ENCODE measurements at regions not wholly inside any gene's neighbourhood (a gene's known extent, or its start where the extent isn't known, plus 50 kb on each side); places are given as distances from the start of the nearest gene placed in this dataset.

DNA sequence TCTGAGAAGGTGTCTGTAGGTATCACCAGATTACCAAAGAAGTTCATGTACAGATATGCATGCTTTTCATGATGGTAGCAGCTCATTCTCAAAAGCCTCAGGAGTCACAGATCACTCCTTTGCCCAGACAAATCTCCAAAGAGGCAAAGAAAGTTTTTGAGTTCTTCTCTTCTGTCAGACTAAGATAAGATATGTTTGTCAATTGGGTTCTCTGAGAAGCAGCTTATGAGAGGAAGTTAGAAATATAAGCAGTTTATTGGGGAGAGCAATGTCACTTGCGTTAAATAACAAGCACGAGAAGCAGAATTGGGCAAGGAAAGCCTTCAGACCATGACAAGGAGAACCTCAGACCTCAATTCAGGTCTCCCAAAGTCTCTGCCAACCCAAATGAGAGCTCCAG is 219.2 kb upstream of the KLF4 start:
- TF ChIP-seq, protein P1, sequence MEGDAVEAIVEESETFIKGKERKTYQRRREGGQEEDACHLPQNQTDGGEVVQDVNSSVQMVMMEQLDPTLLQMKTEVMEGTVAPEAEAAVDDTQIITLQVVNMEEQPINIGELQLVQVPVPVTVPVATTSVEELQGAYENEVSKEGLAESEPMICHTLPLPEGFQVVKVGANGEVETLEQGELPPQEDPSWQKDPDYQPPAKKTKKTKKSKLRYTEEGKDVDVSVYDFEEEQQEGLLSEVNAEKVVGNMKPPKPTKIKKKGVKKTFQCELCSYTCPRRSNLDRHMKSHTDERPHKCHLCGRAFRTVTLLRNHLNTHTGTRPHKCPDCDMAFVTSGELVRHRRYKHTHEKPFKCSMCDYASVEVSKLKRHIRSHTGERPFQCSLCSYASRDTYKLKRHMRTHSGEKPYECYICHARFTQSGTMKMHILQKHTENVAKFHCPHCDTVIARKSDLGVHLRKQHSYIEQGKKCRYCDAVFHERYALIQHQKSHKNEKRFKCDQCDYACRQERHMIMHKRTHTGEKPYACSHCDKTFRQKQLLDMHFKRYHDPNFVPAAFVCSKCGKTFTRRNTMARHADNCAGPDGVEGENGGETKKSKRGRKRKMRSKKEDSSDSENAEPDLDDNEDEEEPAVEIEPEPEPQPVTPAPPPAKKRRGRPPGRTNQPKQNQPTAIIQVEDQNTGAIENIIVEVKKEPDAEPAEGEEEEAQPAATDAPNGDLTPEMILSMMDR (IDR thresholded peaks at IDR 0.05; ENCODE audit: unreplicated experiment): no peak
- CTCF ChIA-PET: no interaction called here
- Mint-ChIP-seq H3K4me1 (ENCODE audit: low read depth, unreplicated experiment) (peaks cover 24% of the 10 kb centered on the region), H3K36me3 (ENCODE audit: insufficient read depth, unreplicated experiment) (peaks cover 7% of the 10 kb centered on the region), H3K4me3 (ENCODE audit: low read depth, unreplicated experiment) (no peak overlapping the region), H3K27me3 (ENCODE audit: unreplicated experiment) (no peaks in the 10 kb centered on the region), H3K27ac (ENCODE audit: unreplicated experiment) (no peak overlapping the region), H3K9me3 (ENCODE audit: low read depth, unreplicated experiment) (no peaks in the 10 kb centered on the region)
- intact Hi-C loops (cut with micrococcal nuclease; ENCODE audit: unreplicated experiment): no loop called here
- no TSS peak for BruUV-seq (replicated peaks)
- no peak for DNase-seq

DNA sequence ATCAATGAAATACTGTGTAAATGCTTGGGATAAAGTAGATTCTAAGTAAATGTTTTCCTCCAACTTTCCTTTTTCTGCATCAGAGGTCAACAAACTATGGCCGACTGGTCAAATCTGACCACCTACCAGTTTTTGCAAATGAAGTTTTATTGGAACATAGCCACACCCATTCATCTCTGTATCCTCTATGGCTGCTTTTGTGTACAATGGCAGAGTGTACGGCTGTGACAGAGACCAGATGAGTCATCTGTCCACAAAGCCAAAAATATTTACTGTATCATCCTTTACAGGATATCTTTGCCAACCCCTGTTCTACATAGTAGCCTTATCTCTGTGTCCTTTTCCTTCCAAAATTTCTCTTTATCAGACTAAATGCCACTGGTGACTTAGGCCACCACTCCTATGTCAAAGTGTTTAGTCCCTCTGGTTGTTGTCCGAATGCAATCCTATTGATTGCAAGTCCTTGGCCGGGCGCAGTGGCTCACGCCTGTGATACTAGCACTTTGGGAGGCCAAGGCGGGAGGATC is 218.4 kb upstream of the KLF4 start:
- TF ChIP-seq, protein P1 (IDR thresholded peaks at IDR 0.05; ENCODE audit: unreplicated experiment): no peak
- H3K9me3 Mint-ChIP-seq (ENCODE audit: low read depth, unreplicated experiment): peaks cover 2% of the 10 kb centered on the region
- peaks cover 7% of the 10 kb centered on the region for H3K36me3 Mint-ChIP-seq (ENCODE audit: insufficient read depth, unreplicated experiment)
- intact Hi-C loops (cut with micrococcal nuclease; ENCODE audit: unreplicated experiment): no loop called here
- no peak overlapping the region for H3K27ac Mint-ChIP-seq (ENCODE audit: unreplicated experiment)
- no peak overlapping the region for H3K4me3 Mint-ChIP-seq (ENCODE audit: low read depth, unreplicated experiment)
- DNase-seq: no peak
- no TSS peak for BruUV-seq (replicated peaks)
- no peaks in the 10 kb centered on the region for H3K27me3 Mint-ChIP-seq (ENCODE audit: unreplicated experiment)
- H3K4me1 Mint-ChIP-seq (ENCODE audit: low read depth, unreplicated experiment): peaks cover 23% of the 10 kb centered on the region
- CTCF ChIA-PET: no interaction called here

DNA sequence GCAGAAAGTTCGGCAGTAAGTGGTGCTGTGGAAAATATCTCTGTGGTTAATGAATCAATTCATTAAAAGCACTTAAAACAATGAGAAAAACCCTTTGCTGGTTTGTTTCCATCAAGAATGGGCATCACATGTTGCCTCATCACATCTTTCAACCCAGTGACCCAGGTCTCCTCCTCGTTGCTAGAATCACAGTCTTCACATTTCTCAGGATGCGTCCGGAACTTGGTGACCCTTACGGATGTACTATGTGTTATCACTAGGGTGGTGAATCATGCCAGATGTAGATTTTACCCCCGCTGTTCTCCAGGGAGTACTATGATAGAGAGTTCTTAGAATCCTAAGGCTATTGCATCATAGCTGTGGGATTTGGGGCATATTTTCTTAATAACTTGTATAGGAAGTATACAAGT is 217.9 kb upstream of the KLF4 start:
- Mint-ChIP-seq H3K27me3 (ENCODE audit: unreplicated experiment) (no peaks in the 10 kb centered on the region), H3K9me3 (ENCODE audit: low read depth, unreplicated experiment) (peaks cover 2% of the 10 kb centered on the region), H3K4me3 (ENCODE audit: low read depth, unreplicated experiment) (no peak overlapping the region), H3K36me3 (ENCODE audit: insufficient read depth, unreplicated experiment) (peaks cover 7% of the 10 kb centered on the region), H3K4me1 (ENCODE audit: low read depth, unreplicated experiment) (peaks cover 18% of the 10 kb centered on the region), H3K27ac (ENCODE audit: unreplicated experiment) (no peak overlapping the region)
- TF ChIP-seq, protein P1 (IDR thresholded peaks at IDR 0.05; ENCODE audit: unreplicated experiment): no peak
- no peak for DNase-seq
- intact Hi-C loops (cut with micrococcal nuclease; ENCODE audit: unreplicated experiment): no loop called here
- CTCF ChIA-PET: no interaction called here
- BruUV-seq (replicated peaks): no TSS peak

DNA sequence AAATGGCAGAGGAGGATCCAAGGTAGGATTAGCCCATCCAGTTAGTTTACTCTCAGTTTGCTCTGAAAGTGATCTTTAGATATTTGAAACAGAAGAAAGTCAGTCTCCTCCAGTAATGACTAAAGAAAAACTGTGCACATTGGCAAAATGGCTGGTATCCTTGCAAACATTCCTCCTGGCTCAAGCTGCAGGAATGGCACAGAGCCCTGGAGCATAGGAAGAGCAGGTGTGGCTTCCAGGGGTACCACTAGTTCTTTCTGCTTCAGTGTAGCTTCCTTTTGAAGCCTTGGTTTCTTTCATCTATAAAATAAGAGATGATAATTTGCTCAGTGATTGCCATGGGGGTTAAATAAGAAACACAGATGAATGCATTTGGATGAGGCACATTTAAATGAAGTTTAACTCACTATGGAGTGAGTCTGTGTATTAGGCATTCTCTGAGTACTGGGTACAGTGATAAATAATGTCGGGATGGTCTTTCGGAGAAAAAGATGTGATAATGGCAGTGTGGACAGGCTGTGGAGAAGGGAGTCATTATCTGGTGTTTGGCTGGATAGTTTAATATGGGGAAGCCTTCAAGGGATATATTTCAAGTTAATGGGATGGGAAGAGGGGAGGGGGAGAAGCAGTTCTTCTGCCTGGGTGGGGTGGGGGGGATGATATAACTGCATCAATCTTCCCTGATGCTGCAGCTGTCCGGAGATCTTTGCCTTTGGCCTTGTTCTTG is 217.3 kb upstream of the KLF4 start:
- intact Hi-C loops (cut with micrococcal nuclease; ENCODE audit: unreplicated experiment): no loop called here
- Mint-ChIP-seq H3K36me3 (ENCODE audit: insufficient read depth, unreplicated experiment) (peaks cover 7% of the 10 kb centered on the region), H3K27ac (ENCODE audit: unreplicated experiment) (no peak overlapping the region), H3K9me3 (ENCODE audit: low read depth, unreplicated experiment) (peaks cover 2% of the 10 kb centered on the region), H3K4me3 (ENCODE audit: low read depth, unreplicated experiment) (no peak overlapping the region), H3K27me3 (ENCODE audit: unreplicated experiment) (no peaks in the 10 kb centered on the region), H3K4me1 (ENCODE audit: low read depth, unreplicated experiment) (peaks cover 12% of the 10 kb centered on the region)
- DNase-seq: no peak
- no TSS peak for BruUV-seq (replicated peaks)
- CTCF ChIA-PET: no interaction called here
- TF ChIP-seq, protein P1 (IDR thresholded peaks at IDR 0.05; ENCODE audit: unreplicated experiment): no peak
